Tibial nerve (tissue), 3 donors: ENCODE measurements at regions not wholly inside any gene's neighbourhood (a gene's known extent, or its start where the extent isn't known, plus 50 kb on each side); places are given as distances from the start of the nearest gene placed in this dataset.

Experiments used
- CTCF ChIP-seq, 5 experiments: fragments of 200-600 bp in 3 of 5; fragments of 450-650 bp in 2 of 5; sonication (generic) in 3 of 5; IDR thresholded peaks; one replicate each; pipeline ENCODE4 v1.5.1; 2016 to 2019; ENCODE audit warnings: antibody characterized with exemption in 5 of 5, mild to moderate bottlenecking in 3 of 5, moderate library complexity in 2 of 5
- POLR2A ChIP-seq, 2 donors: fragments of 450-650 bp; IDR thresholded peaks; one replicate each; pipeline ENCODE4 v1.6.1; 2017; ENCODE audit warnings: antibody characterized with exemption in 2 of 2, mild to moderate bottlenecking in 2 of 2, moderate library complexity in 2 of 2

DNA sequence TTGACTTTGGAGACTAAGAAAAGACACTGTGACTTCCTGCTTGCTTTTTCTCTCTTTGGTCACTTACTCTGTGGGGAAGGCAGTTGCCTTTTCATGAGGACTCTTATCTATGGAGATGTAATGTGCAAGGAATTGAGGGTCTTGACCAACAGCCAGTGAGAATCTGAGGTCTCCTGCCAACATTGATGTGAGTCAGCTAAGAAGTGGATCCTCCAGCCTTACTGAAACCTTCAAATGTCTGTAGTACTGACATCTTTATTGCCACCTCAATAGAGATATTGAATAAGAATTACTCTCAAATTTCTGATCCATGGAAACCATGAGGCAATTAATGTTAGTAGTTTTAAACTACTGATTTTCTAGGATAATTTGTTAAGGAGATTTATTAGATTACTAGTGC, 598.4 kb downstream of the ADGRL2 start:
- no peak for TF ChIP-seq CTCF (IDR thresholded peaks at IDR 0.05)
- TF ChIP-seq POLR2A (IDR thresholded peaks at IDR 0.05) = no peak
